Right lobe of liver (tissue), 4 donors: ENCODE measurements at regions not wholly inside any gene's neighbourhood (a gene's known extent, or its start where the extent isn't known, plus 50 kb on each side); places are given as distances from the start of the nearest gene placed in this dataset.

Experiments
- POLR2A ChIP-seq: fragments of 450-650 bp; IDR thresholded peaks from one replicate; pipeline ENCODE4 v1.6.1; 2017; ENCODE audit warnings: antibody characterized with exemption, mild to moderate bottlenecking
- TF ChIP-seq, protein P1 (sequence below), 4 donors: fragments of 200-600 bp in 3 of 4; fragments of 450-650 bp in 1 of 4; IDR thresholded peaks; one replicate each; pipeline versions ENCODE4 v1.5.1 to v1.8.0; 2016 to 2022; ENCODE audit warnings: antibody characterized with exemption in 4 of 4, mild to moderate bottlenecking in 2 of 4
- donor health status: DM: no; HTN: no; CAD: no.
- donor health status: DM: no; HTN: no; CAD: no.
- donor health status: DM: no; HTN: yes; CAD: no.

DNA sequence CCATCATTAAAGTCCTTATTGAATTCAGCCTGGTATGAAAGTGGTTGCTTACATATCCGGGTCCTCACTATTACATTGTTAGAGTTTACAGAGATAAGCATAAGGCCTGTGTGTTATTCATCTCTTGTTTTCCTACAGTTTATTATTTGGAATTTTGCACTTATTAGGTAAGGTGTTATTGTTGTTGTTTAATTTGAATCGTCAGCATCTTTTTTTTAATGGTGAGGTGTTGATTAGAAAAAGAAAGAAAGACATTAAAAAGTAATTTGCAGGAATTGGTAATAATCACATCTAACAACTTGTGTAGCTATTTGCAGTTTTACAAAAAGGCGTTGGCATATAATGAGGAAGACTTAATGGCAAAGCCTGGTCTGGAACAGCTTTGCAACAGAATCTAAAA is 158.6 kb downstream of the SAMD5 start:
- TF ChIP-seq, protein P1, sequence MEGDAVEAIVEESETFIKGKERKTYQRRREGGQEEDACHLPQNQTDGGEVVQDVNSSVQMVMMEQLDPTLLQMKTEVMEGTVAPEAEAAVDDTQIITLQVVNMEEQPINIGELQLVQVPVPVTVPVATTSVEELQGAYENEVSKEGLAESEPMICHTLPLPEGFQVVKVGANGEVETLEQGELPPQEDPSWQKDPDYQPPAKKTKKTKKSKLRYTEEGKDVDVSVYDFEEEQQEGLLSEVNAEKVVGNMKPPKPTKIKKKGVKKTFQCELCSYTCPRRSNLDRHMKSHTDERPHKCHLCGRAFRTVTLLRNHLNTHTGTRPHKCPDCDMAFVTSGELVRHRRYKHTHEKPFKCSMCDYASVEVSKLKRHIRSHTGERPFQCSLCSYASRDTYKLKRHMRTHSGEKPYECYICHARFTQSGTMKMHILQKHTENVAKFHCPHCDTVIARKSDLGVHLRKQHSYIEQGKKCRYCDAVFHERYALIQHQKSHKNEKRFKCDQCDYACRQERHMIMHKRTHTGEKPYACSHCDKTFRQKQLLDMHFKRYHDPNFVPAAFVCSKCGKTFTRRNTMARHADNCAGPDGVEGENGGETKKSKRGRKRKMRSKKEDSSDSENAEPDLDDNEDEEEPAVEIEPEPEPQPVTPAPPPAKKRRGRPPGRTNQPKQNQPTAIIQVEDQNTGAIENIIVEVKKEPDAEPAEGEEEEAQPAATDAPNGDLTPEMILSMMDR (IDR thresholded peaks at IDR 0.05): no peak
- TF ChIP-seq POLR2A: no peak
